Chondrocyte (in vitro differentiated cells): ENCODE measurements at regions not wholly inside any gene's neighbourhood (a gene's known extent, or its start where the extent isn't known, plus 50 kb on each side); places are given as distances from the start of the nearest gene placed in this dataset.
A peak's percentile ranks its signal among the peaks of the same experiment; 100 is the strongest.

Experiments
- DNase-seq: peaks from one replicate; pipeline ENCODE4 v3.0.0; 2021; ENCODE audit warnings: mixed read lengths, low spot score
- H3K27ac Mint-ChIP-seq: one replicate; pipeline ENCODE4 v1.8.0; 2021; ENCODE audit warnings: mild to moderate bottlenecking, moderate library complexity, mixed read lengths; ENCODE audit not compliant: unreplicated experiment
- H3K27me3 Mint-ChIP-seq: 2 replicates; pipeline ENCODE4 v1.8.0; 2021; ENCODE audit warnings: low read depth, mixed read lengths
- H3K36me3 Mint-ChIP-seq: 2 replicates; pipeline ENCODE4 v1.8.0; 2021; ENCODE audit warnings: low read depth, mixed read lengths
- H3K4me1 Mint-ChIP-seq: 2 replicates; pipeline ENCODE4 v1.8.0; 2021; ENCODE audit warnings: low read depth, mild to moderate bottlenecking, mixed read lengths
- H3K4me3 Mint-ChIP-seq: one replicate; pipeline ENCODE4 v1.8.0; 2021; ENCODE audit warnings: mild to moderate bottlenecking, moderate library complexity, mixed read lengths; ENCODE audit not compliant: unreplicated experiment
- H3K9me3 Mint-ChIP-seq: 2 replicates; pipeline ENCODE4 v1.8.0; 2021; ENCODE audit warnings: low read depth, mixed read lengths
- TF ChIP-seq, protein P1 (sequence below): fragments of 200-600 bp; sonication (generic); IDR thresholded peaks from 2 replicates; pipeline ENCODE4 v1.5.0; 2021; ENCODE audit warnings: antibody characterized with exemption, mild to moderate bottlenecking, moderate library complexity

DNA sequence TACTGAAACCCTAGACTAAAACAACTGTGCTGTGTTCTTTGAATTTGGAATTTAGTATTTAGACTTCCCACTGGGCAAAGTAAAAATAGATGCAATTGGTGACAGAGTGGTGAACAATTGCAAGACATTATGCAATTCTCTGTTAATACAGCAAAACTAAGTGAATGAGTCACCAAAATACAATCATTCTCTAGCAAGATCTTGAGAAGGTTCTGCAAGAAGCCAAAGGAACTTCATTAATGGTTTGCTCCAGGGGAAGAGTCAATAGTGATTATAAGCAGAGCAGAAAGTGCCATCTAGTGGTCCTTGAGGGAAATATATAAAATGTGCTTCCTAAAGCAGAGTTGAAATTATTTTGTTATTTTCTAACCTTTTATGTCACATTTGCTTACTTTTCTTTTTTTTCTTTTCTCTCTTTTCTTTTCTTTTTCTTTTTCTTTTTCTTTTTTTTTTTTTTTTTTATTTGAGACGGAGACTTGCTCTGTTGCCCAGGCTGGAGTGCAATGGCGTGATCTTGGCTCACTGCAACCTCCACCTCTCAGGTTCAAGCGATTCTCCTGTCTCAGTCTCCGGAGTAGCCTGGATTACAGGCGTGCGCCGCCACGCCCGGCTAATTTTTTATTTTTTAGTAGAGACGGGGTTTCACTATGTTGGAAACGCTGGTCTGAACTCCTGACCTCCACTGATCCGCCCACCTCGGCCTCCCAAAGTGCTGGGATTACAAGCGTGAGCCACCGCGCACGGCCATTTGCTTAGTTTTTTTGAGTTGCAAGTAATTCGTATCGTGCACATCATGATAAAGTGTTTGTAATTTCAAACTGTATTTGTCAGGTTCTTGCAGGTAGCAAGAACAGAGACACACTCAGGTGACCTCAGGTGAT, 99.2 kb downstream of the CTH start:
- Mint-ChIP-seq H3K9me3 (no peaks in the 10 kb centered on the region), H3K27me3 (peaks cover 7% of the 10 kb centered on the region), H3K4me3 (no peak overlapping the region), H3K36me3 (no peaks in the 10 kb centered on the region), H3K27ac (no peak overlapping the region), H3K4me1 (peaks cover 4% of the 10 kb centered on the region)
- TF ChIP-seq, protein P1, sequence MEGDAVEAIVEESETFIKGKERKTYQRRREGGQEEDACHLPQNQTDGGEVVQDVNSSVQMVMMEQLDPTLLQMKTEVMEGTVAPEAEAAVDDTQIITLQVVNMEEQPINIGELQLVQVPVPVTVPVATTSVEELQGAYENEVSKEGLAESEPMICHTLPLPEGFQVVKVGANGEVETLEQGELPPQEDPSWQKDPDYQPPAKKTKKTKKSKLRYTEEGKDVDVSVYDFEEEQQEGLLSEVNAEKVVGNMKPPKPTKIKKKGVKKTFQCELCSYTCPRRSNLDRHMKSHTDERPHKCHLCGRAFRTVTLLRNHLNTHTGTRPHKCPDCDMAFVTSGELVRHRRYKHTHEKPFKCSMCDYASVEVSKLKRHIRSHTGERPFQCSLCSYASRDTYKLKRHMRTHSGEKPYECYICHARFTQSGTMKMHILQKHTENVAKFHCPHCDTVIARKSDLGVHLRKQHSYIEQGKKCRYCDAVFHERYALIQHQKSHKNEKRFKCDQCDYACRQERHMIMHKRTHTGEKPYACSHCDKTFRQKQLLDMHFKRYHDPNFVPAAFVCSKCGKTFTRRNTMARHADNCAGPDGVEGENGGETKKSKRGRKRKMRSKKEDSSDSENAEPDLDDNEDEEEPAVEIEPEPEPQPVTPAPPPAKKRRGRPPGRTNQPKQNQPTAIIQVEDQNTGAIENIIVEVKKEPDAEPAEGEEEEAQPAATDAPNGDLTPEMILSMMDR, result peak; percentile 90
- DNase-seq, result no peak

DNA sequence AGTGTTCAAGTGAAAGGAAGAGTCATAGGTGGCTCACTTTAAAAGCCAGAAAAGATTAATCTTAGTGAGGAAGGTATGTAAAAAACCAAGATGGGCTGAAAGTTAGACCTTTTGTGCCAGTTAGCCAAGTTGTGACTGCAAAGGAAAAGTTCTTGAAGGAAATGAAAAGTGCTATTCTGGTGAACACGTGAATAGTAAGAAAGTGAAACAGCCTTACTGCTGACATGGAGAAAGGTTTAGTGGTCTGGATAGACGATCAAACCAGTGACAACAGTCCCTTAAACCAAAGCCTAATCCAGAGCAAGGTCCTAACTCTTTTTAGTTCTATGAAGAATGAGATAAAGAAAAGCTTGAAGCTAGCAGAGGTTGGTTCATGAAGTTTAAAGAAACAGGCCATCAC, 106.4 kb downstream of the CTH start:
- H3K4me1 Mint-ChIP-seq, result no peaks in the 10 kb centered on the region
- H3K9me3 Mint-ChIP-seq, result no peaks in the 10 kb centered on the region
- no peak overlapping the region for H3K27ac Mint-ChIP-seq
- TF ChIP-seq, protein P1, result no peak
- H3K36me3 Mint-ChIP-seq, result no peaks in the 10 kb centered on the region
- H3K4me3 Mint-ChIP-seq, result no peak overlapping the region
- no peak for DNase-seq
- H3K27me3 Mint-ChIP-seq, result peaks cover 20% of the 10 kb centered on the region

DNA sequence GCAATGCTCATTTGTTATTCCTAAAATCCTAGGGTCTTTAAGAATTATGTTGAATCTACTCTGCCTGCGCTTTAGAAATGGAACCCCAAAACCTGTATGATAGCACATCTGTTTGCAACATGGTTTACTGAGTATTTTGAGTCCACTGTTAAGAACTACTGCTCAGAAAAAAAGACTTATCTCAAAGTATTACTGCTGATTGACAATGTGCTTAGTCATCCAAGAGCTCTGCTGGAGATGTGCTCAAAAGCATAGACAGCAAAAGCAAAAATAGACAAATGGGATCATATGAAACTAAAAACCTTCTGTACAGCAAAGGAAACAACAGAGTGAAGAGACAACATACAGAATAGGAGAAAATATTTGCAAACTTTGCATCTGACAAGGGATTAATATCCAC, 107.0 kb downstream of the CTH start:
- Mint-ChIP-seq H3K4me3 (no peak overlapping the region), H3K36me3 (no peaks in the 10 kb centered on the region), H3K27me3 (peaks cover 23% of the 10 kb centered on the region), H3K9me3 (no peaks in the 10 kb centered on the region), H3K27ac (no peak overlapping the region), H3K4me1 (no peaks in the 10 kb centered on the region)
- DNase-seq, result no peak
- TF ChIP-seq, protein P1, result no peak

DNA sequence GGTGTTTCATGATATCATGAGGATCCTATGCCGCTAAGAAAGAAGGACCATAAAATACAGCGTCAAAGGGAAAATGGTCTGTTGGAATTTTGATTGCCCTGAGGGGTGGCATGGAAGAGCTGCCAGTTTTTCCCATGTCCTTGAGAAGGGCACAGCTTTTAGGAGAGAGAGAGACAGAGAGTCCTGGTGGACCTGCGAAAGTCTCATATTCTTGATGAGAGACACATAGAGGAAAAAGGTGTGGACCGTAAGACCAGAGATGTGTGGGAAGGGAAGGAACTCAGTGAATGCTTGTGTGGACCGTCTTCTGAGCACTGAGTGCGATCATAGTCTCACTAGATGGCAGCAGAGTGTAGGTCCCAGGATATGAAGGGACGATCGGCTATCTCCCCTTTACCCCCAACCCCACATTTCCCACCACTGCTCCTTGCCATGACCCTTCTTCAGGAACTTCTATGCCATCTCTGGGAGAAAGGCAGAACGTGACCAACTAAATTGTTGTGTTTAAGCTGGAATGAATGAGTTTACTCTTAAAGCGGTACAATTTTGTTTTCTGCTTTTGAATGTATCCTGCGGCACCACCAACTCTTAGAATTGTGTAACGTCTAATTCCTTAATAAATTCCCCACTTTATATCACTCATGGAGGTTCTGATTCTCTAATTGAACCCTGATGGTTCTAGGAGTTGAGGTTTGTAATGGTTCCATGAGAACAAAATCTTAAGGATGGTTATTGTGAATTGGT, 117.7 kb downstream of the CTH start:
- Mint-ChIP-seq H3K9me3 (no peaks in the 10 kb centered on the region), H3K36me3 (no peaks in the 10 kb centered on the region), H3K4me3 (no peak overlapping the region), H3K4me1 (peaks cover 5% of the 10 kb centered on the region), H3K27me3 (peaks cover 52% of the 10 kb centered on the region), H3K27ac (no peak overlapping the region)
- DNase-seq, result no peak
- TF ChIP-seq, protein P1, result peak; percentile 83

DNA sequence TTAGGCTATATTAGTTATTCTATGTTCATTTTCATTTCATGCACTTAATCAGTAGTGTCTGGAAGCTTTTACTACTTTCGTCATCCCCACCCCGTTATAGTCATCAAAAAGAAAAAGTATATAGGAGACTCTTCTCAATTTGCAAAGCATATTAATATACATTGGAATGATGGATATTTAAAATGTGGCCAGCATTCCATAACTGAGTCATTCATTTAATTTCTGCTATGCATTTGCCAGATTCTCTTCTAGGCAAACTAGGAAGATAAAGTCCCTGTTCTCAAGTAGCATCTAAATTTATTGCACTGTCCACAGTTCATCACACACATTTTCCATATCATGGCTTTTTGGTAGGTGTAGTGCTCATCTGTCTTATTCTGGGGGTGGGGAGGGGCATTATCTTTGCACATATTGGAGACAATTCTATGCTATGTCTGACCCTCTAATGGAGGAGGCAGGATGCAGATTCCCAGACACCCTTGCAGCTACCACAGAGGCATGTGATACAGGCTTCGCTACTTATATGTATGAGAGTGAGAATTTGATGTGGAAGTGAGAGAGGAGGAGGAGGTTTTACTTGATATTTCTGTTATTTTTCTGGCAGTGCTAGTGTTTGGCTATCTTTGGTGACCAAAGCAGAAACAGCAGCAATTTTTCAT, 125.8 kb downstream of the CTH start:
- H3K4me3 Mint-ChIP-seq, result no peak overlapping the region
- no peaks in the 10 kb centered on the region for H3K4me1 Mint-ChIP-seq
- H3K27me3 Mint-ChIP-seq, result peaks cover 39% of the 10 kb centered on the region
- no peaks in the 10 kb centered on the region for H3K36me3 Mint-ChIP-seq
- no peak for DNase-seq
- TF ChIP-seq, protein P1, result no peak
- no peaks in the 10 kb centered on the region for H3K9me3 Mint-ChIP-seq
- no peak overlapping the region for H3K27ac Mint-ChIP-seq
